ENCODE measurements at regions not wholly inside any gene's neighbourhood (a gene's known extent, or its start where the extent isn't known, plus 50 kb on each side); places are given as distances from the start of the nearest gene placed in this dataset.

GRCh38 chr13:80884056-80884785 is 543.3 kb upstream of the SPRY2 start:
- H3K79me2 ChIP-seq (ENCODE audit: control insufficient read depth, insufficient read depth, low read length), result no peaks in the 10 kb centered on the region
- peaks cover 2% of the 10 kb centered on the region for H3K9me1 ChIP-seq (replicated peaks; ENCODE audit: control insufficient read depth, extremely low read depth, insufficient read depth, low read length)
- FAIRE-seq (no peak), DNase-seq (ENCODE audit: low read depth, low spot score) (no peak)
- H3K4me3 ChIP-seq (replicated peaks in 1 of 3; ENCODE audit: insufficient read depth in 1 of 3, low read depth in 1 of 3, low read length in 3 of 3), result no peak overlapping the region
- H3K27ac ChIP-seq (ENCODE audit: insufficient read depth, low read depth, low read length), result no peak overlapping the region
- no peak overlapping the region for H3K4me2 ChIP-seq (ENCODE audit: insufficient read depth, low read length)
- TF ChIP-seq, protein P1, sequence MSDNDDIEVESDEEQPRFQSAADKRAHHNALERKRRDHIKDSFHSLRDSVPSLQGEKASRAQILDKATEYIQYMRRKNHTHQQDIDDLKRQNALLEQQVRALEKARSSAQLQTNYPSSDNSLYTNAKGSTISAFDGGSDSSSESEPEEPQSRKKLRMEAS (IDR thresholded peaks at IDR 0.05; ENCODE audit: insufficient read depth, insufficient read length), result no peak
- no peak for TF ChIP-seq JUN (IDR thresholded peaks at IDR 0.05; ENCODE audit: borderline replicate concordance, insufficient read depth, insufficient read length, low read depth)
- no peak for TF ChIP-seq FOS (IDR thresholded peaks at IDR 0.05; ENCODE audit: borderline replicate concordance, insufficient read depth, low read length)
- TF ChIP-seq, protein P2, sequence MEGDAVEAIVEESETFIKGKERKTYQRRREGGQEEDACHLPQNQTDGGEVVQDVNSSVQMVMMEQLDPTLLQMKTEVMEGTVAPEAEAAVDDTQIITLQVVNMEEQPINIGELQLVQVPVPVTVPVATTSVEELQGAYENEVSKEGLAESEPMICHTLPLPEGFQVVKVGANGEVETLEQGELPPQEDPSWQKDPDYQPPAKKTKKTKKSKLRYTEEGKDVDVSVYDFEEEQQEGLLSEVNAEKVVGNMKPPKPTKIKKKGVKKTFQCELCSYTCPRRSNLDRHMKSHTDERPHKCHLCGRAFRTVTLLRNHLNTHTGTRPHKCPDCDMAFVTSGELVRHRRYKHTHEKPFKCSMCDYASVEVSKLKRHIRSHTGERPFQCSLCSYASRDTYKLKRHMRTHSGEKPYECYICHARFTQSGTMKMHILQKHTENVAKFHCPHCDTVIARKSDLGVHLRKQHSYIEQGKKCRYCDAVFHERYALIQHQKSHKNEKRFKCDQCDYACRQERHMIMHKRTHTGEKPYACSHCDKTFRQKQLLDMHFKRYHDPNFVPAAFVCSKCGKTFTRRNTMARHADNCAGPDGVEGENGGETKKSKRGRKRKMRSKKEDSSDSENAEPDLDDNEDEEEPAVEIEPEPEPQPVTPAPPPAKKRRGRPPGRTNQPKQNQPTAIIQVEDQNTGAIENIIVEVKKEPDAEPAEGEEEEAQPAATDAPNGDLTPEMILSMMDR (IDR thresholded peaks at IDR 0.05; ENCODE audit: extremely low read depth in 1 of 2, insufficient read depth in 1 of 2, low read depth in 1 of 2, low read length in 2 of 2), result no peak
- TF ChIP-seq EZH2 (IDR thresholded peaks at IDR 0.05; ENCODE audit: borderline replicate concordance, low read depth, low read length, severe bottlenecking), result no peak
- no peak for TF ChIP-seq MYC (IDR thresholded peaks at IDR 0.05; ENCODE audit: low read depth, low read length)
- no peak for TF ChIP-seq POLR2AphosphoS5 (IDR thresholded peaks at IDR 0.05; ENCODE audit: insufficient read depth, low read depth, low read length)
- TF ChIP-seq GATA2 (IDR thresholded peaks at IDR 0.05; ENCODE audit: insufficient read depth, insufficient read length, low read depth, low read length), result no peak
- no peak for TF ChIP-seq POLR2A (IDR thresholded peaks at IDR 0.05; ENCODE audit: low read depth, low read length)
- no peaks in the 10 kb centered on the region for H3K27me3 ChIP-seq (ENCODE audit: control insufficient read depth in 2 of 2, insufficient read depth in 2 of 2, low read length in 2 of 2)
- dilution Hi-C loops (cut with MboI; ENCODE audit: extremely low pct_ligation_motif_present, low sequenced_read_pairs), result no loop called here
- no peaks in the 10 kb centered on the region for H3K36me3 ChIP-seq (ENCODE audit: control insufficient read depth in 2 of 2, extremely low read depth in 1 of 2, insufficient read depth in 2 of 2, low read length in 2 of 2)
- H3K4me1 ChIP-seq (ENCODE audit: control insufficient read depth, extremely low read depth, insufficient read depth, low read length), result no peaks in the 10 kb centered on the region
- CTCF ChIA-PET, result no interaction called here
- no peak overlapping the region for H2AFZ ChIP-seq (ENCODE audit: low read depth, low read length)
- no peak overlapping the region for H3K9ac ChIP-seq (replicated peaks; ENCODE audit: extremely low read depth, insufficient read depth, low read length)
- H4K20me1 ChIP-seq (replicated peaks; ENCODE audit: control insufficient read depth, extremely low read depth, insufficient read depth, low read length), result no peaks in the 10 kb centered on the region
- no TSS peak for BruUV-seq (replicated peaks)
- no peaks in the 10 kb centered on the region for H3K9me3 ChIP-seq (replicated peaks; ENCODE audit: control insufficient read depth, insufficient read depth, low read length)
- POLR2A ChIA-PET, result no interaction called here
- intact Hi-C loops (cut with micrococcal nuclease), result no loop called here

Data from endothelial cell of umbilical vein (primary cell).